NCI-H82 treated with DMSO at 0.1 percent for 48 hours (cell line): ENCODE measurements at regions not wholly inside any gene's neighbourhood (a gene's known extent, or its start where the extent isn't known, plus 50 kb on each side); places are given as distances from the start of the nearest gene placed in this dataset.
A peak's percentile ranks its signal among the peaks of the same experiment; 100 is the strongest.

Experiments used
- DNase-seq: peaks from one replicate; lab custom pipeline; 2025; ENCODE audit not compliant: unreplicated experiment; lab: John Stamatoyannopoulos, UW

GRCh38 chr18:73653827-73654226 lies 493.8 kb downstream of the FBXO15 start:
- no peak for DNase-seq

GRCh38 chr18:73653251-73653650 lies 494.4 kb downstream of the FBXO15 start:
- peak; percentile 11 for DNase-seq

- DNase-seq: no peak
These were observed 500.2 kb downstream of the FBXO15 start for GRCh38 chr18:73647391-73647790.

GRCh38 chr18:73646772-73647171 lies 500.9 kb downstream of the FBXO15 start:
- DNase-seq: no peak

- DNase-seq: no peak
These were observed 501.4 kb downstream of the FBXO15 start for GRCh38 chr18:73646196-73646595.

- no peak for DNase-seq
These were observed 502.4 kb downstream of the FBXO15 start for GRCh38 chr18:73645160-73645715.

- no peak for DNase-seq
These were observed 507.8 kb downstream of the FBXO15 start for GRCh38 chr18:73639788-73640187.

- DNase-seq: no peak
These were observed 508.9 kb downstream of the FBXO15 start for GRCh38 chr18:73638709-73639108.

GRCh38 chr18:73636355-73636754 lies 511.3 kb downstream of the FBXO15 start:
- no peak for DNase-seq

- no peak for DNase-seq
These were observed 520.8 kb downstream of the FBXO15 start for GRCh38 chr18:73626859-73627258.

GRCh38 chr18:73626221-73626620 lies 521.4 kb downstream of the FBXO15 start:
- DNase-seq: no peak

GRCh38 chr18:73621091-73621490 lies 526.5 kb downstream of the FBXO15 start:
- no peak for DNase-seq

GRCh38 chr18:73617981-73618380 lies 529.7 kb downstream of the FBXO15 start:
- DNase-seq: no peak

- DNase-seq: no peak
These were observed 532.1 kb downstream of the FBXO15 start for GRCh38 chr18:73615506-73615905.

GRCh38 chr18:73614812-73615211 lies 532.8 kb downstream of the FBXO15 start:
- no peak for DNase-seq

GRCh38 chr18:73613706-73614340 lies 533.8 kb downstream of the FBXO15 start:
- no peak for DNase-seq

- DNase-seq: no peak
These were observed 549.6 kb downstream of the FBXO15 start for GRCh38 chr18:73597832-73598615.

GRCh38 chr18:73594749-73595148 lies 552.9 kb downstream of the FBXO15 start:
- DNase-seq: no peak

GRCh38 chr18:73593207-73593606 lies 554.4 kb downstream of the FBXO15 start:
- DNase-seq: no peak

GRCh38 chr18:73590950-73591349 lies 556.7 kb downstream of the FBXO15 start:
- no peak for DNase-seq

GRCh38 chr18:73579698-73580097 lies 567.9 kb downstream of the FBXO15 start:
- DNase-seq: no peak

- no peak for DNase-seq
These were observed 570.3 kb downstream of the FBXO15 start for GRCh38 chr18:73577365-73577764.
